Activated CD4-positive, alpha-beta T cell treated with anti-CD3 and anti-CD28 coated beads for 4 hours (primary cell): ENCODE measurements at regions not wholly inside any gene's neighbourhood (a gene's known extent, or its start where the extent isn't known, plus 50 kb on each side); places are given as distances from the start of the nearest gene placed in this dataset.

Experiments used
- DNase-seq, 2 donors: peaks; one replicate each; pipeline ENCODE4 v3.0.0-alpha.2; 2020

DNA sequence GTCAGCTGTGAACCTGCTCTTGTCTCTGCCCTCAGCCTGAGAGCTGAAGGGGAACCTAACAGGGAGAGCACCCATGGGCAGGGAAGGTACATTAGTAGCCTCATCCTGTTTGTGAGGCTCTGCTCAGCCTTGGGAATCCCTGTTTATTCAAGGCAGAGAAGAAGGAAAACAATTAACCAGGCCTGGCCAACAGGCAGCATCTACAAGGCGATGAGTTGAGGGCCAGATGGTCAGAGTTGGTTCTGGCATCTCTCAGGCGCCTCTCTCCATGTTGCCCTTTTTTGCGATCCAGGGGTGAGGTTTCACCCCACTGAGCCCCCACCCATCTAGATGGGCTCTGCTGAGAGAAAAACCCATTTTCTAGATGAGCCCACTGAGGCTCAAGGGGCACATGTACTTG is 54.0 kb upstream of the TOP3B start:
- DNase-seq: no peak

- DNase-seq: no peak
Observed at GRCh38 chr22:22035771-22036314, 53.3 kb upstream of the TOP3B start.

DNA sequence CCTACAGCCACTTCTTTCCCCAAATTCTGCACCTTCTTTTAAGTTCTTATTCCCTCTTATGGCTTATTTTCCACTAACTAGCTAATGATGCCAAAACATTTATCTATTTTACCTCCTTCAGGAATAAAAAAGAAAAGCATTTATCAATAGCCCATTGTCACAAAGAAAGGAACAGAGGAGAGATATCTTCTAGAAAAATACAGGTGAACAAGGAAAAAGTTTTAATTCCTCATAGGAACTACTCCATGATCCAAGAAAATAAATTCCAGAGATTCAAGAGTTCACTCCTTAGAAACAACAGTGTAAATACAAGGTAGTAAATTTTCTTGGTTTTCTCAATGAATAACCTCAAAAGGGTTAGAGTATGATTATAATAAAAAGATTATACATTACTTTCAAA is 52.6 kb upstream of the TOP3B start:
- no peak for DNase-seq

DNA sequence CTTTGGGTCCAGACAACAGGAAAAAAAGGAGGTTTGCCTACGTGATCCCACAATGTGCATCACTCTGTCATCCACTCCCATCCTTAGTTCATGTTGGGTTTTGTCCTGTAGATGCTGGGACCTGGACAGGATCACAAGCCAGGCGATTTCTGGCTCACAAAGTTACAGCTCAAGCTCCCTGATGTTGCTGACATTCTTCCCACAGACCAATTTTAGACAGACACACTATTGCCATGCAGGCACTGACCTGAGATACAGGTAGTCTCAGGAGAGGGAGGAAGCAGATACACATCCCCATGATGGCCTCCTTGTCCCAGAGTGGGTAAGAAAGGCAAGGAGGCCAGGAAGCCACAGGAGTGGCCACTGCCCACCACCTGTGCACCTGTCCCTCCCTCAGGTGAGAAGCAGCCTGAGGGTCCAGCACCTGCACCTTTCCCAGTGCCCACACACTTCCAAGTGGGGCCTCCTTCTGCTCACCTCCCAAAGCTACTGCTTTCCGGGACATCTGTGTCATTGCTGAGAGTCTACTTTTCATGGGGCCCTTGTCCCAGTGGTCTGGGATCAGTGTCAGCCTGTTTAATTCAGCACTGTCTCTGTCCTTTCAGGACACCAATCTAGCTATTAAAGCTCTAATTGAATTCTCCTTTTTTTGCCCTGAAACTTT is 52.0 kb upstream of the TOP3B start:
- DNase-seq: no peak

- DNase-seq: no peak
Observed at GRCh38 chr22:22033803-22034468, 51.3 kb upstream of the TOP3B start.

DNA sequence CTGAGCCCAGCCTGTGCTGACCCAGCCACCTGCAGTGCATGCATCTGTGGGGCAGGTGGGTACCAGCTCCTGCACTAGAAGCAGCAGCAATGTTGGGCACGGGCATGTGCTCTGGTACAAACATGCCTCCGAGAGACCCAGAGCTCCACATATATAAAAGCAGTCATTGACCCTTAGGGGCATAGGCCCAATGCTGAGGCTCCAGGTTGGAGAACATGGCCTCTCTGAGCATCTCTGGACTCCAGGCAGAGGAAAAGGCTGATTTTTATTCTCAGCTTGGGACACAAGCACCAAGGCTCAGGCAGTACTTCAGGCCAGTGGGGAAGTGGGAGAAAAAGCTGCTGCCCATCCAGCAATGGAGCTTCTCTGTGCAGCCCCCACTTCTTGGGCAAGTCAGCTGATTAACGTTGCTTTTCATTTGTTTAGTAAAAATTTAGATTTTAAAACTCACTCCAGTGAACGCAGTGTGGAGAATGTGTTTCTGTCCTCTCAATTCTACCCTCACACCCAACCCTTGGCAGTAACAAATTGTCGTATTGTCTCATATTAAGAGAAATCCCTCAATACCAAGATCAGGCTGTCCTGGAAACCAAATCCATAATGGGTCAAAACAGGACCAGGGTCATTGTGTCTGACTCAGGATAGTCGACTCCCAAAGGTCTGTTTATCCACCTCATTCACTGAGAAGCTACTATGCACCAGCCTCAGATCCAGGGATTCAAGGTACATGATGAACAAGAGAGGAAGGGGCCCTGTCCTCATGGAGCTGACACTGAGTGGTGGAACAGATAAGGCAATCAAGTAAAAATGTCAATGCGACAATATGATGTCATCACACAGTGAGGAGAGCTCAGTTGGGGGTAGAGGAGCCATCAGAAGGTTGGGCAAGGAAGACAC is 50.6 kb upstream of the TOP3B start:
- no peak for DNase-seq

GRCh38 chr22:22032099-22032905 is 49.7 kb upstream of the TOP3B start:
- DNase-seq: no peak
